CD4-positive, alpha-beta T cell treated with Interleukin-17A for 4 hours (primary cell): ENCODE measurements at regions not wholly inside any gene's neighbourhood (a gene's known extent, or its start where the extent isn't known, plus 50 kb on each side); places are given as distances from the start of the nearest gene placed in this dataset.

Experiments used
- DNase-seq: peaks from one replicate; pipeline ENCODE4 v3.0.0-alpha.2; 2020; ENCODE audit warnings: mixed read lengths

- DNase-seq, result no peak
These were observed 88.0 kb upstream of the MBIP start for GRCh38 chr14:36408388-36408787.

- DNase-seq, result no peak
These were observed 85.3 kb upstream of the MBIP start for GRCh38 chr14:36405589-36406274.

- no peak for DNase-seq
These were observed 82.4 kb upstream of the MBIP start for GRCh38 chr14:36402867-36403266.

- DNase-seq, result no peak
These were observed 78.2 kb upstream of the MBIP start for GRCh38 chr14:36398463-36399291.

- DNase-seq, result no peak
These were observed 76.9 kb upstream of the MBIP start for GRCh38 chr14:36397357-36397756.

GRCh38 chr14:36396798-36397197, 76.4 kb upstream of the MBIP start:
- DNase-seq, result no peak

- no peak for DNase-seq
These were observed 74.2 kb upstream of the MBIP start for GRCh38 chr14:36394593-36394992.

GRCh38 chr14:36390718-36391117, 70.3 kb upstream of the MBIP start:
- no peak for DNase-seq

GRCh38 chr14:36383767-36384431, 63.5 kb upstream of the MBIP start:
- DNase-seq, result no peak

- peak; percentile 71 for DNase-seq
These were observed 53.7 kb upstream of the MBIP start for GRCh38 chr14:36373982-36374673.
